NCI-H2081 treated with DMSO at 0.1 percent for 48 hours (cell line): ENCODE measurements at regions not wholly inside any gene's neighbourhood (a gene's known extent, or its start where the extent isn't known, plus 50 kb on each side); places are given as distances from the start of the nearest gene placed in this dataset.

Experiments used
- DNase-seq: peaks from one replicate; lab custom pipeline; 2025; lab: John Stamatoyannopoulos, UW

DNA sequence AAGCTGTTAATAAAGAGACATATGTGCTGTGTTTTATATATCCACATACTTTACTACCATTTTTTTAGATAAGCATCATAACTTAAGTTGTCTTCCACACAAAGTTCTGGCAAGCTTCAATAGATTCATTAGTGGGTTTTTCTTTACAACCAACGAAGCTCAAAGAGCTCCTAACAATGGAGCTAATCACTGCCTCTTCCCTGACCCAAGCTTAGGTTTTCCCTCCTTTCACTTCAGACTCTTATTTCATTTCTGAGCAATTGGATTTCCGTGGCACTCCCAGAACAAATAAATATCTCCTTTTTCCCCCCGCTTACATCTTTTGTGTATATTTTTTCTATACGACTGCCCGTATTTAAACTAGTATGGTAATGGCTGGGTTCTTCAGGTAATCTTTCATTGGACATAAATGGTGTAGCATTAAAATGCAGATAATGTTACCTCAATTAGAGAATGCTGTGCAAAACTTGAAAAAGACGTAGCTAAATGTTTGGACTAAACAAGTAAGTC is 275.5 kb upstream of the TMEM161B start:
- DNase-seq = no peak

- no peak for DNase-seq
These were observed 274.1 kb upstream of the TMEM161B start for GRCh38 chr5:88542786-88543185.

GRCh38 chr5:88540471-88541115 is 271.9 kb upstream of the TMEM161B start:
- DNase-seq = no peak

- no peak for DNase-seq
These were observed 271.2 kb upstream of the TMEM161B start for GRCh38 chr5:88539693-88540365.

GRCh38 chr5:88539026-88539425 is 270.4 kb upstream of the TMEM161B start:
- DNase-seq = no peak

- DNase-seq = no peak
These were observed 267.5 kb upstream of the TMEM161B start for GRCh38 chr5:88536146-88536545.

- DNase-seq = no peak
These were observed 256.3 kb upstream of the TMEM161B start for GRCh38 chr5:88524941-88525340.

DNA sequence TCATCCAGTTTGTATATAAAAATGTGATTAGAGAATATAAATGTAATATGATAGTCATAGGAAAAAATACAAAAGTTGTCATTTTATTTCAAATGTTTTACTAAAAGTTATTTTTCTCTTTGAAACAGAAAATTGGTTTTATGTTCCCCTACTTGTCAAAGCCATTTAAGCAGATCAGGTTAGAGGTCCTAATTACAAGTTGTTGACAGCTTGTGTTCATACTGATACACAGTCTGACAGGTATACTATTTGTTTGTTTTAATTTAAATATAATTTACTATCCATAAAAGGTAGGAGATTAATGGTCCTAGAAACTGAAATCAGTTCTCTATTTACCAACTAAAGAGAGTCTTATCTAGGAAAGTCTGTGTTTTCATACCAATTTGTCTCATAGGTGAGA is 250.4 kb upstream of the TMEM161B start:
- DNase-seq = no peak

DNA sequence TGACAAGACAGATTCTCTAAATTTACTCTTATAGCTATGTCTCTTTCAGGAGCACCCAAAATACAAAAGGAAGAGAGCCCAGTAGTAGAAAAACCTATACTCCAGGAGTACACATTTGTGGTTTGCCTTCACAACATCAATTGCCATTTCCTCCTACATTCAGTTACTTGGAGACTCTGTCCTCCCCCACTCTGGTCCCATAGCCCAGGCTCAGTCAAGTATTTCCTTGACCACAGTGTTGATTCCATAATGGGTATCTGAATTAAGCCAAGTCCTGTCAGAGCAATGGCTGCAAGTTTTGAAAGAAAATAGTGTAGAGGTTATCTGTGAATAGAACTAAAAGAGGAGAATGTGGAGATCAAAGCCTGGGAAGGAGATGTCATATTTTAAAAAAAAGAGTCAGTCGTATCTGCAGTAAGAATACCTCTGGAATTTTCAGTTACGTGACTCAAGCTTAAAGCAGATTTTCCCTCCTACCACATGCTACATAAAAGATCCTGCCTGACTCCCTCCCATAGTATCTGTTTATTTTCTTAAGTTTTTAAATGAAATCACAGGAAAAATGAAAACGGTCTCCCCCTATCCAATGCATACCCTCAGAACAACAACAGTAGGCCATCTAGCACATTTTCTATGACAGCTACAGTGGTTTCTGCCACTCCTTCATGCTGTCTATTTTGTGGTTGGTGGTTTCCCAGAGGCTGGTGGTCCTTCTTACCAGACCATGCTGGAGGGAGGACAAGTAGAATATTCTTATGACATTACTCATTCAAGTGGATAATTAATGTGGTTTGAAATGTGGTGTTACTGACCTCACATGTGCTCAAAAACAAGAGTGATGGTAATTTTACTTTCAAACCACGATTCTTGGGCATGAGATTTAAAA is 249.7 kb upstream of the TMEM161B start:
- no peak for DNase-seq

- no peak for DNase-seq
These were observed 247.5 kb upstream of the TMEM161B start for GRCh38 chr5:88515881-88516819.

DNA sequence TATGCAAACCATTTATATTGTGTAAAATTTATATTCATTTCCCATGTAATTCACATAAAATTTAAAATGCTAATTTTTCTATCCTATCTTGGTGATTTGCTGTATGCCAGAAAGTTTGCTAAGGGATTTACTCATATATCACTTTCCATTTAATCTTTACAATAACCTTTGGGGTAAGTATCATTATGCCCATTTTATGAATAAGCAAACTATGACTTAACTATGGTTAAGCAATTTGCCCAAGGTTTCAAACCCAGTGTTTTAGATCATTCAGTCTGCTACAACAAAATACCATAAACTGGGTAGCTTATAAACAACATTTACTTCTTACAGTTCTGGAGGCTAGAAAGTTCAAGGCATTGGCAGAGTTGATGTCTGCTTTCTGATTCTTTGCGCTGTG is 246.4 kb upstream of the TMEM161B start:
- DNase-seq = no peak

- no peak for DNase-seq
These were observed 240.8 kb upstream of the TMEM161B start for GRCh38 chr5:88509403-88509802.

- DNase-seq = no peak
These were observed 238.6 kb upstream of the TMEM161B start for GRCh38 chr5:88507261-88507660.

GRCh38 chr5:88503406-88503805 is 234.8 kb upstream of the TMEM161B start:
- DNase-seq = no peak

GRCh38 chr5:88503041-88503345 is 234.3 kb upstream of the TMEM161B start:
- DNase-seq = no peak

DNA sequence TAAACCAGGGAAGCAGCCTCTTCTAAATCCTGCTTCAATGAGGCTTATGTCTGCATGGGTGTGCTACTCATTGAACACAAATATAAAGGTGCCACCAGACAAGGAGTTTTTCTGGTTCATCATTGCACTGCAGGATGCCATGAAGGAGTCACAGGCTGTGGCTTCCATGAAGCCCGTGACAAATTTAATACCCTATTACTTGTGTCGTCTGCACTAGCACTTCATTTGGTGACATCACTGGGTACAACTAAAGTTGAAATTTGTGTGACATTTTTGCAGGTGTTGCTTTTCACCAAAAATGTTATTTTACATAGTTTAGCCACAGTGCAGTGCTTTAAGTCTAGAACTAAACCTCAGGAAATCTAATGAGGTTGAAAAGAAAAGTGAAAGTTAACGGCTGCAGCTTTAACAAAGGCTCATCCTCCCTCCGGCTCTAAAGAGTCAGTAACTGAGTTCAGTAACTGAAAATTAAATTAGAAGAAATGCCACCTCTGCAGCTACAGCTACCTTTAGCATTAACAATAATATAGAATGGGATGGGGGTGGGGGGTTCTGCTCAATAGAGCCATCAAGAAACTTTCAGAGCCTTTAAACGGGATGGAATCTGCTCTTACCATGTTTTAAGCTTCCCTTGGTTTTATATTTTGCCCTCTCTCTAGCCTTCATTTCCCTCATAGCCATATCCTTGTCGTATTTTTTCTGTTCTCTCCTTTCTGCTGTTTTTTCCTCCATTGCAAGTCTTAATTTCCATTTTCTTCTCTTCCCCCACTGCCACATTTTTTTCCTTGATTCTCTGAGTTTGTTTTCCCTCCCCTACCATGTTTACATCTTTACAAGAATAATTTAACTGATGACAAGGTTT is 233.8 kb upstream of the TMEM161B start:
- DNase-seq = no peak

DNA sequence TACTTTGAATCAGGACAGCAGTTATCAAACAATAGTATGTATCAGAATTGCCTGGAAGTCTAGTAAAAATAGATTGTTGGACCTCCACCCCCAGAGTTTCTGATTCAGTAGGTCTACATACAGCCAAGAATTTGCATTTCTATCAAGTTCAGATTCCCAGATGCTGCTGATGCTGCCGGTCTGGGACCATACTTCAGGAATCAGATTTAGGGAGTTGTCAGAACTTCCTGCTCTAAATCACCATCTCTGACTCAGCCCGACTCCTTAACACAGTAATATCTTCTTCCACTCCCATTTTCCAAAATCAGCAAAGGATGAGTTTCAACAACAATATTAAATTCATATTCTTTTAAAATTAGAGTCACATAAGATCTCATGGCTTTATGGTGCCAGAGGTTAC is 227.2 kb upstream of the TMEM161B start:
- DNase-seq = no peak

GRCh38 chr5:88490874-88491273 is 222.2 kb upstream of the TMEM161B start:
- DNase-seq = no peak

DNA sequence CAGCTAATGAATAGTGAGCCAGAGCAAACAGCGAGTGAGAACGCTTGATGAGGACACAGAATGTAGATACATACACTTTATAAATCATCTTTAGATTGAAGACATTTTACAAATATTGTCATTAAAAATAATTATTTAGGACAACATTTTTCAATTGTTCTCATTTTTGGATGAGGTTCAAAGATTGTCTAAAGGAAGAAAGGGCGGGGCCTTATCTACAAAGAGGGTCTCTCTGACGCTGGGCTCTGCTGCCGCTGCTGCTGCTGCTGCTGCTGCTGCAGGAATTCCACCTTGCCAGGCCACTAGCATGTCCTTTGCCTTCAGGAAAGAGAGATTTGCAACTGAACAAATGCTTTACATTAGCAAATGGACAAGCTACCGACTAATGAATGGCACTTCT is 220.7 kb upstream of the TMEM161B start:
- DNase-seq = no peak

DNA sequence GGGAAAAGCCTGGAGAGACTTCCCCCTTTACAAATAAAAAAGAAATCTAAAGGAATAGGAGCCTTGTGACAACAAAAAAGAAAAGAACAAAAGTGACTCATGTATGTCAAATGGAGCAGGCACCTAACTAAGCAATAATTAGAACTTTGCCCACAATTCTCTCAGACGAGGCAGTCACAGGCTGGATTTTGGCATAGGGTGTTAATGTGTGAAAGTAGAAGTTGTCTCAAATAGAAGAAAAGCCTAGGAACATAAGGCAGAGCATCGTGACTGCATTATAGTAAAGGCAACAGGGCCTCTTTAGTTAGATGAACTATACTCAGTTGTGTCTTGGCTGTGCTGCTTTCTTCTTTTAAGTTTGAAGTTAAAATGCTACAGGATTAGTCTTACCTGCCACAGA is 219.9 kb upstream of the TMEM161B start:
- DNase-seq = no peak

GRCh38 chr5:88488130-88488529 is 219.5 kb upstream of the TMEM161B start:
- no peak for DNase-seq
